ENCODE measurements at regions not wholly inside any gene's neighbourhood (a gene's known extent, or its start where the extent isn't known, plus 50 kb on each side); places are given as distances from the start of the nearest gene placed in this dataset.

- no peak overlapping the region for H3K23ac ChIP-seq (ENCODE audit: low read length)
- H3K4ac ChIP-seq (ENCODE audit: low read depth, low read length) = no peak overlapping the region
- no peak overlapping the region for H2AFZ ChIP-seq (ENCODE audit: insufficient read depth, low read length, poor library complexity)
- H3K9me3 ChIP-seq (ENCODE audit: insufficient read depth, low read depth, low read length) = no peaks in the 10 kb centered on the region
- no CpG with 5 or more reads among the region's 3 CpGs for WGBS (ENCODE audit: extremely low coverage, insufficient coverage, insufficient read length)
- no peak overlapping the region for H3K4me3 ChIP-seq (ENCODE audit: low read depth, low read length)
- no peak overlapping the region for H3K27ac ChIP-seq (ENCODE audit: low read depth, low read length)
- no peak overlapping the region for H3K14ac ChIP-seq (ENCODE audit: low read length)
- no peak overlapping the region for H4K91ac ChIP-seq (ENCODE audit: low read depth, low read length)
- no peak overlapping the region for H4K12ac ChIP-seq (ENCODE audit: low read depth, low read length)
- no peak for DNase-seq
- no peak overlapping the region for H3K18ac ChIP-seq (ENCODE audit: low read length)
- H2BK5ac ChIP-seq (ENCODE audit: low read depth, low read length, poor library complexity) = no peak overlapping the region
- no peaks in the 10 kb centered on the region for H3K27me3 ChIP-seq (ENCODE audit: insufficient read depth, low read length)
- H3K4me1 ChIP-seq (ENCODE audit: control insufficient read depth in 1 of 2, insufficient read depth in 2 of 2, low read length in 2 of 2) = no peaks in the 10 kb centered on the region
- no peaks in the 10 kb centered on the region for H3K36me3 ChIP-seq (ENCODE audit: control insufficient read depth in 1 of 2, insufficient read depth in 2 of 2, low read length in 2 of 2)
- H3K9ac ChIP-seq (ENCODE audit: low read length) = no peak overlapping the region
- no peak overlapping the region for H2AK5ac ChIP-seq (ENCODE audit: low read length)
- H3K79me1 ChIP-seq (ENCODE audit: low read length) = no peaks in the 10 kb centered on the region
- H2BK12ac ChIP-seq (ENCODE audit: low read length) = no peak overlapping the region
- H2BK120ac ChIP-seq (ENCODE audit: insufficient read depth, low read length, poor library complexity) = no peak overlapping the region
- no peak overlapping the region for H4K8ac ChIP-seq (ENCODE audit: low read depth, low read length)
- no peak overlapping the region for H3K4me2 ChIP-seq (ENCODE audit: low read length)
- no peaks in the 10 kb centered on the region for H3K79me2 ChIP-seq (ENCODE audit: control insufficient read depth, insufficient read depth, low read length, poor library complexity)
Observed at GRCh38 chr6:118401325-118401975, 146.6 kb upstream of the PLN start.

- H3K18ac ChIP-seq (ENCODE audit: low read length) = no peak overlapping the region
- H3K36me3 ChIP-seq (ENCODE audit: control insufficient read depth in 1 of 2, insufficient read depth in 2 of 2, low read length in 2 of 2) = no peaks in the 10 kb centered on the region
- H3K9me3 ChIP-seq (ENCODE audit: insufficient read depth, low read depth, low read length) = no peaks in the 10 kb centered on the region
- no peak overlapping the region for H2BK12ac ChIP-seq (ENCODE audit: low read length)
- no peak overlapping the region for H2AK5ac ChIP-seq (ENCODE audit: low read length)
- DNase-seq = no peak
- H3K27me3 ChIP-seq (ENCODE audit: insufficient read depth, low read length) = no peaks in the 10 kb centered on the region
- no peak overlapping the region for H4K91ac ChIP-seq (ENCODE audit: low read depth, low read length)
- no peak overlapping the region for H4K8ac ChIP-seq (ENCODE audit: low read depth, low read length)
- no peak overlapping the region for H3K14ac ChIP-seq (ENCODE audit: low read length)
- H3K4me1 ChIP-seq (ENCODE audit: control insufficient read depth in 1 of 2, insufficient read depth in 2 of 2, low read length in 2 of 2) = no peaks in the 10 kb centered on the region
- H2BK120ac ChIP-seq (ENCODE audit: insufficient read depth, low read length, poor library complexity) = no peak overlapping the region
- no CpG with 5 or more reads among the region's 3 CpGs for WGBS (ENCODE audit: extremely low coverage, insufficient coverage, insufficient read length)
- H2AFZ ChIP-seq (ENCODE audit: insufficient read depth, low read length, poor library complexity) = no peak overlapping the region
- H3K27ac ChIP-seq (ENCODE audit: low read depth, low read length) = no peak overlapping the region
- no peak overlapping the region for H3K4me2 ChIP-seq (ENCODE audit: low read length)
- H3K23ac ChIP-seq (ENCODE audit: low read length) = no peak overlapping the region
- no peaks in the 10 kb centered on the region for H3K79me2 ChIP-seq (ENCODE audit: control insufficient read depth, insufficient read depth, low read length, poor library complexity)
- H2BK5ac ChIP-seq (ENCODE audit: low read depth, low read length, poor library complexity) = no peak overlapping the region
- H4K12ac ChIP-seq (ENCODE audit: low read depth, low read length) = no peak overlapping the region
- no peak overlapping the region for H3K4ac ChIP-seq (ENCODE audit: low read depth, low read length)
- H3K4me3 ChIP-seq (ENCODE audit: low read depth, low read length) = no peak overlapping the region
- no peak overlapping the region for H3K9ac ChIP-seq (ENCODE audit: low read length)
- no peaks in the 10 kb centered on the region for H3K79me1 ChIP-seq (ENCODE audit: low read length)
Observed at GRCh38 chr6:118403036-118403435, 145.1 kb upstream of the PLN start.

GRCh38 chr6:118408863-118409262 is 139.2 kb upstream of the PLN start:
- Histone ChIP-seq H3K14ac (ENCODE audit: low read length) (no peak overlapping the region), H3K36me3 (ENCODE audit: control insufficient read depth in 1 of 2, insufficient read depth in 2 of 2, low read length in 2 of 2) (no peaks in the 10 kb centered on the region), H3K9ac (ENCODE audit: low read length) (no peak overlapping the region), H3K4me2 (ENCODE audit: low read length) (no peak overlapping the region), H3K9me3 (ENCODE audit: insufficient read depth, low read depth, low read length) (no peaks in the 10 kb centered on the region), H4K12ac (ENCODE audit: low read depth, low read length) (no peak overlapping the region), H4K8ac (ENCODE audit: low read depth, low read length) (no peak overlapping the region), H4K91ac (ENCODE audit: low read depth, low read length) (no peak overlapping the region), H3K27ac (ENCODE audit: low read depth, low read length) (no peak overlapping the region), H3K23ac (ENCODE audit: low read length) (no peak overlapping the region), H3K79me1 (ENCODE audit: low read length) (no peaks in the 10 kb centered on the region), H3K79me2 (ENCODE audit: control insufficient read depth, insufficient read depth, low read length, poor library complexity) (no peaks in the 10 kb centered on the region), H2AK5ac (ENCODE audit: low read length) (no peak overlapping the region), H2BK120ac (ENCODE audit: insufficient read depth, low read length, poor library complexity) (no peak overlapping the region), H2BK12ac (ENCODE audit: low read length) (no peak overlapping the region), H3K4ac (ENCODE audit: low read depth, low read length) (no peak overlapping the region), H3K18ac (ENCODE audit: low read length) (no peak overlapping the region), H3K27me3 (ENCODE audit: insufficient read depth, low read length) (no peaks in the 10 kb centered on the region), H3K4me1 (ENCODE audit: control insufficient read depth in 1 of 2, insufficient read depth in 2 of 2, low read length in 2 of 2) (no peaks in the 10 kb centered on the region), H2AFZ (ENCODE audit: insufficient read depth, low read length, poor library complexity) (no peak overlapping the region), H2BK5ac (ENCODE audit: low read depth, low read length, poor library complexity) (no peak overlapping the region), H3K4me3 (ENCODE audit: low read depth, low read length) (no peak overlapping the region)
- WGBS (ENCODE audit: extremely low coverage, insufficient coverage, insufficient read length) = no CpG with 5 or more reads among the region's 5 CpGs
- DNase-seq = no peak

GRCh38 chr6:118410001-118410400 is 138.1 kb upstream of the PLN start:
- Histone ChIP-seq H3K14ac (ENCODE audit: low read length) (no peak overlapping the region), H3K79me1 (ENCODE audit: low read length) (no peaks in the 10 kb centered on the region), H4K91ac (ENCODE audit: low read depth, low read length) (no peak overlapping the region), H3K27me3 (ENCODE audit: insufficient read depth, low read length) (no peaks in the 10 kb centered on the region), H4K12ac (ENCODE audit: low read depth, low read length) (no peak overlapping the region), H3K4me3 (ENCODE audit: low read depth, low read length) (no peak overlapping the region), H3K18ac (ENCODE audit: low read length) (no peak overlapping the region), H3K36me3 (ENCODE audit: control insufficient read depth in 1 of 2, insufficient read depth in 2 of 2, low read length in 2 of 2) (no peaks in the 10 kb centered on the region), H3K9me3 (ENCODE audit: insufficient read depth, low read depth, low read length) (no peaks in the 10 kb centered on the region), H2BK120ac (ENCODE audit: insufficient read depth, low read length, poor library complexity) (no peak overlapping the region), H3K79me2 (ENCODE audit: control insufficient read depth, insufficient read depth, low read length, poor library complexity) (no peaks in the 10 kb centered on the region), H3K27ac (ENCODE audit: low read depth, low read length) (no peak overlapping the region), H2BK12ac (ENCODE audit: low read length) (no peak overlapping the region), H2AK5ac (ENCODE audit: low read length) (no peak overlapping the region), H3K4me1 (ENCODE audit: control insufficient read depth in 1 of 2, insufficient read depth in 2 of 2, low read length in 2 of 2) (no peaks in the 10 kb centered on the region), H3K9ac (ENCODE audit: low read length) (no peak overlapping the region), H3K4me2 (ENCODE audit: low read length) (no peak overlapping the region), H3K4ac (ENCODE audit: low read depth, low read length) (no peak overlapping the region), H2AFZ (ENCODE audit: insufficient read depth, low read length, poor library complexity) (no peak overlapping the region), H2BK5ac (ENCODE audit: low read depth, low read length, poor library complexity) (no peak overlapping the region), H3K23ac (ENCODE audit: low read length) (no peak overlapping the region), H4K8ac (ENCODE audit: low read depth, low read length) (no peak overlapping the region)
- WGBS (ENCODE audit: extremely low coverage, insufficient coverage, insufficient read length) = no CpG with 5 or more reads among the region's 2 CpGs
- DNase-seq = no peak

All from trophoblast cell (in vitro differentiated cells and primary cell).